Spleen (tissue), 7 donors: ENCODE measurements at regions not wholly inside any gene's neighbourhood (a gene's known extent, or its start where the extent isn't known, plus 50 kb on each side); places are given as distances from the start of the nearest gene placed in this dataset.

Experiments used
- CTCF ChIP-seq, 11 experiments: fragments of 200-600 bp in 7 of 11; fragments of 450-650 bp in 4 of 11; sonication (generic) in 4 of 11; IDR thresholded peaks in 8 of 11; conservative IDR thresholded peaks in 3 of 11; 1 replicate in 7 of 11; 2 replicates in 4 of 11; pipeline versions ENCODE4 v1.4.0 to v1.8.0; 2016 to 2021; ENCODE audit warnings: antibody characterized with exemption in 11 of 11, inconsistent platforms in 4 of 11, mild to moderate bottlenecking in 1 of 11
- POLR2A ChIP-seq, 3 donors: fragments of 450-650 bp; IDR thresholded peaks; one replicate each; pipeline ENCODE4 v1.5.1; 2017; ENCODE audit warnings: antibody characterized with exemption in 3 of 3, mild to moderate bottlenecking in 1 of 3
- POLR2AphosphoS5 ChIP-seq, 3 donors: sonication (generic); formaldehyde crosslinking; IDR thresholded peaks; one replicate each; pipeline ENCODE4 v1.5.1; 2017; ENCODE audit warnings: antibody characterized with exemption in 3 of 3
- donor health status: DM: no; HTN: no; CAD: no; lungs with moderate emphysema.
- donor health status: DM: no; HTN: no; CAD: no.
- donor health status: DM: no; HTN: no; CAD: no.

GRCh38 chr3:102614021-102614569 lies 179.3 kb downstream of the ZPLD1 start:
- TF ChIP-seq POLR2A (IDR thresholded peaks at IDR 0.05), result no peak
- TF ChIP-seq CTCF (IDR thresholded peaks at IDR 0.05 in 8 of 11, conservative IDR thresholded peaks at IDR 0.05 in 3 of 11), result no peak
- TF ChIP-seq POLR2AphosphoS5 (IDR thresholded peaks at IDR 0.05), result no peak
